ENCODE measurements at regions not wholly inside any gene's neighbourhood (a gene's known extent, or its start where the extent isn't known, plus 50 kb on each side); places are given as distances from the start of the nearest gene placed in this dataset.

GRCh38 chr11:71193431-71193830 lies 58.9 kb downstream of the SHANK2 start:
- DNase-seq (no peak), ATAC-seq (no peak)
- TF ChIP-seq CTCF (IDR thresholded peaks at IDR 0.05), result no peak
- TF ChIP-seq POLR2A (IDR thresholded peaks at IDR 0.05), result no peak
- Histone ChIP-seq H3K36me3 (replicated peaks in 1 of 2; ENCODE audit: insufficient read depth in 1 of 2, low read depth in 2 of 2) (no peaks in the 10 kb centered on the region), H3K4me3 (no peak overlapping the region), H3K27ac (no peak overlapping the region), H3K9me3 (no peaks in the 10 kb centered on the region), H3K27me3 (no peaks in the 10 kb centered on the region), H3K4me1 (no peaks in the 10 kb centered on the region)
- intact Hi-C loops (cut with DNase I), result no loop called here
- WGBS, 2 donors, result 90 to 97% methylated on average over 9 to 10 of the region's 10 CpGs

GRCh38 chr11:71192629-71193028 lies 59.7 kb downstream of the SHANK2 start:
- Histone ChIP-seq H3K4me3 (no peak overlapping the region), H3K4me1 (no peaks in the 10 kb centered on the region), H3K36me3 (replicated peaks in 1 of 2; ENCODE audit: insufficient read depth in 1 of 2, low read depth in 2 of 2) (no peaks in the 10 kb centered on the region), H3K27ac (no peak overlapping the region), H3K9me3 (no peaks in the 10 kb centered on the region), H3K27me3 (no peaks in the 10 kb centered on the region)
- WGBS, 2 donors, result 91 to 92% methylated on average over 3 of the region's 3 CpGs
- no peak for DNase-seq
- no peak for ATAC-seq
- no peak for TF ChIP-seq CTCF (IDR thresholded peaks at IDR 0.05)
- no peak for TF ChIP-seq POLR2A (IDR thresholded peaks at IDR 0.05)
- intact Hi-C loops (cut with DNase I), result no loop called here

- ATAC-seq, result no peak
- 92 to 95% methylated on average over 8 of the region's 8 CpGs for WGBS, 2 donors
- Histone ChIP-seq H3K27me3 (no peaks in the 10 kb centered on the region), H3K36me3 (replicated peaks in 1 of 2; ENCODE audit: insufficient read depth in 1 of 2, low read depth in 2 of 2) (no peaks in the 10 kb centered on the region), H3K9me3 (no peaks in the 10 kb centered on the region), H3K27ac (no peak overlapping the region), H3K4me3 (no peak overlapping the region), H3K4me1 (no peaks in the 10 kb centered on the region)
- TF ChIP-seq POLR2A (IDR thresholded peaks at IDR 0.05), result no peak
- intact Hi-C loops (cut with DNase I), result no loop called here
- DNase-seq, result no peak
Observed at GRCh38 chr11:71191201-71191600, 61.2 kb downstream of the SHANK2 start.

- Histone ChIP-seq H3K36me3 (replicated peaks in 1 of 2; ENCODE audit: insufficient read depth in 1 of 2, low read depth in 2 of 2) (no peaks in the 10 kb centered on the region), H3K27me3 (no peaks in the 10 kb centered on the region), H3K27ac (no peak overlapping the region), H3K4me1 (no peaks in the 10 kb centered on the region), H3K4me3 (no peak overlapping the region), H3K9me3 (no peaks in the 10 kb centered on the region)
- ATAC-seq (no peak), DNase-seq (no peak)
- TF ChIP-seq POLR2A (IDR thresholded peaks at IDR 0.05) (no peak), CTCF (IDR thresholded peaks at IDR 0.05) (no peak)
- 87 to 97% methylated on average over 14 of the region's 14 CpGs for WGBS, 2 donors
- intact Hi-C loops (cut with DNase I), result no loop called here
Observed at GRCh38 chr11:71190551-71190950, 61.8 kb downstream of the SHANK2 start.

- DNase-seq, result no peak
- 83 to 90% methylated on average over 10 to 13 of the region's 14 CpGs for WGBS, 2 donors
- ATAC-seq, result no peak
- Histone ChIP-seq H3K9me3 (no peaks in the 10 kb centered on the region), H3K4me1 (no peaks in the 10 kb centered on the region), H3K27me3 (no peaks in the 10 kb centered on the region), H3K27ac (no peak overlapping the region), H3K4me3 (no peak overlapping the region), H3K36me3 (replicated peaks in 1 of 2; ENCODE audit: insufficient read depth in 1 of 2, low read depth in 2 of 2) (no peaks in the 10 kb centered on the region)
- no peak for TF ChIP-seq POLR2A (IDR thresholded peaks at IDR 0.05)
- TF ChIP-seq CTCF (IDR thresholded peaks at IDR 0.05), result no peak
- intact Hi-C loops (cut with DNase I), result no loop called here
Observed at GRCh38 chr11:71189768-71190315, 62.5 kb downstream of the SHANK2 start.
